ENCODE measurements at regions not wholly inside any gene's neighbourhood (a gene's known extent, or its start where the extent isn't known, plus 50 kb on each side); places are given as distances from the start of the nearest gene placed in this dataset.

GRCh38 chr6:168735268-168735949, 294.4 kb downstream of the SMOC2 start:
- H3K27me3 ChIP-seq (ENCODE audit: control insufficient read depth in 1 of 2, insufficient read depth in 2 of 2, low read length in 2 of 2), result no peaks in the 10 kb centered on the region
- no peaks in the 10 kb centered on the region for H3K9me3 ChIP-seq (ENCODE audit: control insufficient read depth in 2 of 2, low read length in 2 of 2)
- H3K4me1 ChIP-seq (ENCODE audit: control insufficient read depth, insufficient read depth, low read length), result peaks cover 4% of the 10 kb centered on the region
- no peak overlapping the region for H3K27ac ChIP-seq (ENCODE audit: low read length)
- H3K9ac ChIP-seq (ENCODE audit: low read length in 2 of 2), result no peak overlapping the region
- H3K36me3 ChIP-seq (ENCODE audit: control insufficient read depth in 2 of 2, insufficient read depth in 2 of 2, low read length in 2 of 2), result no peaks in the 10 kb centered on the region
- no peak overlapping the region for H3K4me3 ChIP-seq (ENCODE audit: low read length in 2 of 2)

DNA sequence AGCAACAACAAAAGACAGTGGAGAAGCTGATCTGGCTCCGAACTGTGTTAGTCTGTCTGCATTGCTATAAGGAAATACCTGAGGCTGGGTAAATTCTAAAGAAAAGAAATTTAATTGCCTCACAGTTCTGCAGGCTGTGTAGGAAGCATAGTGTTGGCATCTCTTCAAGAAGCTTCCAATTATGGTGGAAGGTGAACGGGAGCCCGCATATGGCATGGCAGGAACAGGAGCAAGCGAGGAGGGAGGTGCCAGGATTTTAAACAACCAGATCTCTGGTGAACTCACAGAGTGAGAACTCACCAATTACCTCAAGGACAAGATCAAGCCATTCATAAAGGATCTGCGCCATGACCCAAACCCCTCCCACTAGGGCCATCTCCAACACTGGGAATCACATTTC, 293.5 kb downstream of the SMOC2 start:
- Histone ChIP-seq H3K9me3 (ENCODE audit: control insufficient read depth in 2 of 2, low read length in 2 of 2) (no peaks in the 10 kb centered on the region), H3K4me3 (ENCODE audit: low read length in 2 of 2) (peak overlapping the region in 1 of 2 donors; percentile 47), H3K9ac (ENCODE audit: low read length in 2 of 2) (no peak overlapping the region), H3K4me1 (ENCODE audit: control insufficient read depth, insufficient read depth, low read length) (peaks cover 4% of the 10 kb centered on the region), H3K36me3 (ENCODE audit: control insufficient read depth in 2 of 2, insufficient read depth in 2 of 2, low read length in 2 of 2) (no peaks in the 10 kb centered on the region), H3K27ac (ENCODE audit: low read length) (no peak overlapping the region), H3K27me3 (ENCODE audit: control insufficient read depth in 1 of 2, insufficient read depth in 2 of 2, low read length in 2 of 2) (no peaks in the 10 kb centered on the region)

GRCh38 chr6:168732676-168733075, 291.7 kb downstream of the SMOC2 start:
- Histone ChIP-seq H3K9ac (ENCODE audit: low read length in 2 of 2) (no peak overlapping the region), H3K9me3 (ENCODE audit: control insufficient read depth in 2 of 2, low read length in 2 of 2) (no peaks in the 10 kb centered on the region), H3K27me3 (ENCODE audit: control insufficient read depth in 1 of 2, insufficient read depth in 2 of 2, low read length in 2 of 2) (no peaks in the 10 kb centered on the region), H3K27ac (ENCODE audit: low read length) (no peak overlapping the region), H3K4me1 (ENCODE audit: control insufficient read depth, insufficient read depth, low read length) (peaks cover 4% of the 10 kb centered on the region), H3K4me3 (ENCODE audit: low read length in 2 of 2) (no peak overlapping the region), H3K36me3 (ENCODE audit: control insufficient read depth in 2 of 2, insufficient read depth in 2 of 2, low read length in 2 of 2) (no peaks in the 10 kb centered on the region)

DNA sequence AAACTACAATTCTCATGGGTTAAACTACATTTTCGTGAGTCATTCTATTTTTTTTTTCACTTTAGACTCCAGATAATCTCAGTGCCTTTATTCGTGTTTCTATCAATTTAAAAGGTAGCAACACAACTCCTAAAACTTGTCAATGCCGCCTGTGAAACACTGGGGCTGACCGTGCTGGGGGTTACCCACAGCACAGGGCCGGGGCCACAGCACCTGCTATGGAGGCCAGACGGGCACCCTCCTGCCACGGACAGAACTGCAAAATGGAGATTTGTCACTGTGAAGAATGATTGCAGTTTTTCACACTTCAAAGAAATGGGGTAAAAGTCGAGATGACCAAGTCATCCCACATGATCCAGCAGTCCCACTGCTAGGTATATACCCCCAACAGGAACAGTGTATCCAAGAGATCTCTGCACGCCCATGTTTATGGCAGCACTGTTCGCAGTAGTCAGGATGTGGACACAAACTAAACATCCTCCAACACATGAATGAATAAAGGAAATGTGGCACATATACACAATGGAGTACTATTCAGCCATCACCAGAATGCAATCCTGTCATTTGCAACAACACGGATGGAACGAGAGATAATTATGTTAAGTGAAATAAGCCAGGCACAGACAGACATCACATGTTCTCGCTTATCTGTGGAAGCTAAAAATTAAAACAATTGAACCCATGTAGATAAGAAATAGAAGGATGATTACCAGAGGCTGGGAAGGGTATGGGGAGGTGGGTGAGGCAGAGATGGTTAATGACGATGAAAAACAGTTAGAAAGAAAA, 290.1 kb downstream of the SMOC2 start:
- Histone ChIP-seq H3K27me3 (ENCODE audit: control insufficient read depth in 1 of 2, insufficient read depth in 2 of 2, low read length in 2 of 2) (no peaks in the 10 kb centered on the region), H3K4me3 (ENCODE audit: low read length in 2 of 2) (no peak overlapping the region), H3K27ac (ENCODE audit: low read length) (no peak overlapping the region), H3K4me1 (ENCODE audit: control insufficient read depth, insufficient read depth, low read length) (peaks cover 4% of the 10 kb centered on the region), H3K36me3 (ENCODE audit: control insufficient read depth in 2 of 2, insufficient read depth in 2 of 2, low read length in 2 of 2) (no peaks in the 10 kb centered on the region), H3K9me3 (ENCODE audit: control insufficient read depth in 2 of 2, low read length in 2 of 2) (no peaks in the 10 kb centered on the region), H3K9ac (ENCODE audit: low read length in 2 of 2) (no peak overlapping the region)

- Histone ChIP-seq H3K4me3 (ENCODE audit: low read length in 2 of 2) (no peak overlapping the region), H3K9ac (ENCODE audit: low read length in 2 of 2) (no peak overlapping the region), H3K9me3 (ENCODE audit: control insufficient read depth in 2 of 2, low read length in 2 of 2) (no peaks in the 10 kb centered on the region), H3K27me3 (ENCODE audit: control insufficient read depth in 1 of 2, insufficient read depth in 2 of 2, low read length in 2 of 2) (no peaks in the 10 kb centered on the region), H3K4me1 (ENCODE audit: control insufficient read depth, insufficient read depth, low read length) (no peaks in the 10 kb centered on the region), H3K36me3 (ENCODE audit: control insufficient read depth in 2 of 2, insufficient read depth in 2 of 2, low read length in 2 of 2) (no peaks in the 10 kb centered on the region), H3K27ac (ENCODE audit: low read length) (no peak overlapping the region)
These were observed 287.1 kb downstream of the SMOC2 start for GRCh38 chr6:168728056-168728455.

DNA sequence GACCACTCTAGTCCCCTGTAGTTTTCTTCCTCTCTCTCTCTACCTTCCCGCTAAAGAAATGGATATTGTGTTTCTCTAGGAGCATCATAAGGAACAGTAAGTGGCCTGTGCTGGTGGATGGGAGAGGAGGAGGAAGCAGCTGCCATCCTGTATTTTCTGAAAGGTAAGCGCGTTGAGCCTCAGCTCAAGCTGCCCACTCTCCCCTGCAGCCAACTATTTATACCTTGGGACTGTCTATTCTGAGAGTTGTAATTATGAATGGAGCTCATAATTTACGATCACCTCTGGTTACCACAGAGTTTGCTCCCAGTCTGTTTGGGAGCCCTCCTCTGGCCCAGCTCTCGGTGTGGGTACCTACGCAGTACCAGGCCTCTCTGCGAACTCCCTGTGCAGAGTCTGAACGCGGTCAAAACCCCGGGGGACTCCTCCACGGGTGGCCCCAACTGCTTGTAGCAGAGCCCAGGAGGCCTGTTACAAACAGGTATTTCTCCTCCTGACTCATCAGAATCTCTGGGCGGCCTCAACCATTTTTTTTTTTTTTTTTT, 285.4 kb downstream of the SMOC2 start:
- no peaks in the 10 kb centered on the region for H3K36me3 ChIP-seq (ENCODE audit: control insufficient read depth in 2 of 2, insufficient read depth in 2 of 2, low read length in 2 of 2)
- H3K9me3 ChIP-seq (ENCODE audit: control insufficient read depth in 2 of 2, low read length in 2 of 2), result no peaks in the 10 kb centered on the region
- no peaks in the 10 kb centered on the region for H3K27me3 ChIP-seq (ENCODE audit: control insufficient read depth in 1 of 2, insufficient read depth in 2 of 2, low read length in 2 of 2)

GRCh38 chr6:168725802-168726201, 284.8 kb downstream of the SMOC2 start:
- H3K36me3 ChIP-seq (ENCODE audit: control insufficient read depth in 2 of 2, insufficient read depth in 2 of 2, low read length in 2 of 2), result no peaks in the 10 kb centered on the region
- H3K27ac ChIP-seq (ENCODE audit: low read length), result no peak overlapping the region
- no peaks in the 10 kb centered on the region for H3K27me3 ChIP-seq (ENCODE audit: control insufficient read depth in 1 of 2, insufficient read depth in 2 of 2, low read length in 2 of 2)
- no peak overlapping the region for H3K9ac ChIP-seq (ENCODE audit: low read length in 2 of 2)
- H3K4me1 ChIP-seq (ENCODE audit: control insufficient read depth, insufficient read depth, low read length), result no peaks in the 10 kb centered on the region
- H3K4me3 ChIP-seq (ENCODE audit: low read length in 2 of 2), result no peak overlapping the region
- H3K9me3 ChIP-seq (ENCODE audit: control insufficient read depth in 2 of 2, low read length in 2 of 2), result no peaks in the 10 kb centered on the region

More for the DNA sequence above, 285.4 kb downstream of the SMOC2 start:
- H3K9ac ChIP-seq (ENCODE audit: low read length in 2 of 2), result no peak overlapping the region
- no peaks in the 10 kb centered on the region for H3K4me1 ChIP-seq (ENCODE audit: control insufficient read depth, insufficient read depth, low read length)
- no peak overlapping the region for H3K27ac ChIP-seq (ENCODE audit: low read length)
- no peak overlapping the region for H3K4me3 ChIP-seq (ENCODE audit: low read length in 2 of 2)

DNA sequence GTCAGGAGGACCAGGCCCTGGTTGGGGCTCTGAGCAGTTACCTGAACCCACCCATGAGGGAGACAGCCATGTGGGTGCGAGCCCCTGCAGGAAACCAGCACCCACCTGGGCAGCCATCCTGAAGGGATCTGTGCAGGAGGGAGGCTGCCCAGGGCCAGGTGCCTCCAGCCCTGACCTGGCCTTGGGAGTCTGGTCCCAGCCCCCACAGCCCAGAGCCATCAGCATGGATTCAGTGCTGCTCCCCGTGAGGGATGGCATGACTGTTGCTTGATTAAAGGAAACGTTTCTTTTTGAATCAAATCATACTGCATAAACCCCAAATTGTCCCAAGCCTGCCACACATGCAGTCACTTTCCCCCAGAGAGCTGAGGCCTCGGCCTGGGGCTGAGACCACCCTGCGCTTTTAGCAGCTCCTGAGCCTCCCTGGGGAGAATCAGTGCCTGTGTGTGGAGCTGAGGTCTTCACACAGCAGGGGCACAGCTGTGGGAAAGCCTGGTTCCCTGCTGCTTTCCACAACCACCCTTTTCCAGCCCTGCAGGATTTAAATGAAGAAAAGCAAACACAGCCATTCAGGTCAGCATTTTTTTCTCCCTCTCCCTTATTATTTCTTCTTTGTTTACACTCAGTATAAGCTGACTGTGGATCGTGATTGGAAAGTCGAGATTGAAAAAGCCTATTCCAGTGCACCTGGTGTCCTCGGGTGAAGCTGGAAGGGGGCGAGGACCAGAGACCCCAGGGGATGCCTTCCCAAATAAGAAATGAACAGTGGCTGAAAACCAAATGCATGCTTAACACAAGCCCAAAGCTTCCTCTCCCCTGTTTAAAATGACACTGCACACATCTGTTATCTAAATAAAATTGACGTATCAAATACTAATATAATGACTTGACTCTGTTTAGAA, 283.9 kb downstream of the SMOC2 start:
- H3K9me3 ChIP-seq (ENCODE audit: control insufficient read depth in 2 of 2, low read length in 2 of 2), result no peaks in the 10 kb centered on the region
- H3K27me3 ChIP-seq (ENCODE audit: control insufficient read depth in 1 of 2, insufficient read depth in 2 of 2, low read length in 2 of 2), result no peaks in the 10 kb centered on the region
- no peak overlapping the region for H3K9ac ChIP-seq (ENCODE audit: low read length in 2 of 2)
- no peak overlapping the region for H3K4me3 ChIP-seq (ENCODE audit: low read length in 2 of 2)
- no peak overlapping the region for H3K27ac ChIP-seq (ENCODE audit: low read length)
- no peaks in the 10 kb centered on the region for H3K4me1 ChIP-seq (ENCODE audit: control insufficient read depth, insufficient read depth, low read length)
- no peaks in the 10 kb centered on the region for H3K36me3 ChIP-seq (ENCODE audit: control insufficient read depth in 2 of 2, insufficient read depth in 2 of 2, low read length in 2 of 2)

DNA sequence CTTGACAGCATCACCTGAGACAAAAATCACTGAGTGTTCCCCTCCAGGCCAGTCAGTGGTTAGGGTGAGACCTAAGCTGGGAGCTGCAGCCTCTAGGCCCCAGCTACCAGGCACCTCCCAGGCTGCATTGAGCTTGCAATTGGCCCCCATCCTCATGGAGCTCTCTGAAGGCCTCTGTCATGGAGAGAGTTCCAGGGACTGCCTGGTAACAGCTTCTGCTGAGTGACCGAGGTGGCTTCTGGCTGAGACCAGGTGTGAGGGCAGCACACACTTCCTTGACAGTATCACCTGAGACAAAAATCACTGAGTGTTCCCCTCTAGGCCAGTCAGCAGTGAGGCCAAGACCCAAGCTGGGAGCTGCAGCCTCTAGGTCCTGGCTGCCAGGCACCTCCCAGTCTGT, 283.0 kb downstream of the SMOC2 start:
- H3K36me3 ChIP-seq (ENCODE audit: control insufficient read depth in 2 of 2, insufficient read depth in 2 of 2, low read length in 2 of 2), result no peaks in the 10 kb centered on the region
- no peak overlapping the region for H3K27ac ChIP-seq (ENCODE audit: low read length)
- H3K4me3 ChIP-seq (ENCODE audit: low read length in 2 of 2), result no peak overlapping the region
- H3K27me3 ChIP-seq (ENCODE audit: control insufficient read depth in 1 of 2, insufficient read depth in 2 of 2, low read length in 2 of 2), result no peaks in the 10 kb centered on the region
- no peaks in the 10 kb centered on the region for H3K9me3 ChIP-seq (ENCODE audit: control insufficient read depth in 2 of 2, low read length in 2 of 2)
- no peak overlapping the region for H3K9ac ChIP-seq (ENCODE audit: low read length in 2 of 2)
- no peaks in the 10 kb centered on the region for H3K4me1 ChIP-seq (ENCODE audit: control insufficient read depth, insufficient read depth, low read length)

DNA sequence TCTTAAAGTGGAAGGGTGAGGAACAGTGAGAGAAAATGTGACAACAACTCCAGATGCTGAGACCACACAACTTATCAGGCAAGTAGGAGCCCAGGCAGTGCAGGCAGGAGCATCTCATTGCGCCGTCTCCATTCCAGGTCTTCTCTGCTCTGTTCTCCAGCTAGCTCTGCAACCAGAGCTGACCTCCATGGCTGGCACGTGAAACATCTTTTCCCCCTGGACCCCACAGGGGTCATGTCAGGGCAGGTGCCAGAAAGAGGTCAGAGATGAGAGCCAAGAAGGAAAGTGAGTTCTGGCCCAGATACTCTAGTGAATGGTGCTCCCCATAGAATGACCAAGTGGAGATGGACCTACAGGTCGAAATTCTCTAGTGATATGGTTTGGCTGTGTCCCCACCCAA, 281.4 kb downstream of the SMOC2 start:
- Histone ChIP-seq H3K9ac (ENCODE audit: low read length in 2 of 2) (no peak overlapping the region), H3K27ac (ENCODE audit: low read length) (no peak overlapping the region), H3K27me3 (ENCODE audit: control insufficient read depth in 1 of 2, insufficient read depth in 2 of 2, low read length in 2 of 2) (no peaks in the 10 kb centered on the region), H3K4me3 (ENCODE audit: low read length in 2 of 2) (no peak overlapping the region), H3K9me3 (ENCODE audit: control insufficient read depth in 2 of 2, low read length in 2 of 2) (no peaks in the 10 kb centered on the region), H3K4me1 (ENCODE audit: control insufficient read depth, insufficient read depth, low read length) (no peaks in the 10 kb centered on the region), H3K36me3 (ENCODE audit: control insufficient read depth in 2 of 2, insufficient read depth in 2 of 2, low read length in 2 of 2) (no peaks in the 10 kb centered on the region)
